GM18858 (cell line): ENCODE measurements at regions not wholly inside any gene's neighbourhood (a gene's known extent, or its start where the extent isn't known, plus 50 kb on each side); places are given as distances from the start of the nearest gene placed in this dataset.

Experiments used
- ATAC-seq: cut with Tn5 transposase; IDR thresholded peaks from one replicate; pipeline ENCODE4 v1.9.1; 2021; ENCODE audit not compliant: unreplicated experiment

DNA sequence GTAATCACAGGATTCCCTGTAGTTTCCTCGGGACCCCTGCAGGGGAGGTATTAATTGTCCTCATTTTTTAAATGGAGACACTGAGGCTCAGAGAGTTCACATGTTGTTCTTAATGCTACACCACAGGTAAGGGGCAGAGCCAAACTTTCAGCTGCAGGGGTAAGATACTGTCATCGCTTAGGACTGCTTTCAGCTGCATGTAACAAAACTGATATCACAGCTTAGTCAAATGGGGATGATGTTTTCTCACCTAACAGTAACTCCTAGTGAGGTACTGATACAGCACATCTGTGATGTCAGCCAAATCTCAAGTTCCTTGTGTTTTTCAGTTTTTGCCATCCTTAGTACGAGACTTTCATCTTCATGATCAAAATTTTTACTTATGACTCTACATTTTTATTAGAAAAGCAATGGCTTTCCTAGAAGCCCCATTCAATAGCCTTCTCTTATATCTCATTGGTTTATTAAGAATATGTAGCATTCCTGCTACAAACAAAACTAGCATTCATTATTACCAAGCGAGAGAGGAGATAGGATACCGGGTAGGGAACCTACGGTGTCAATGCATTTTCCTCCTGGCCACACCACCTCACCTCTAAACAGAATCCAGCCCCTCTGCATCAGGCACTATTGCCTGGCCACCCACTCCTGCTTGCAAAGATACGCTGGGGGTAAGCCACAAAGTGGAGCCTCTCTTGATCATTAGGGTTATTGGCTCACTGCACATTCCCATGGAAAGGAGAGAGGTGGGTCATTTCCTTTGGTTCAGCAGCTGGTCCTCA, 557.5 kb downstream of the CD83 start:
- ATAC-seq = no peak

DNA sequence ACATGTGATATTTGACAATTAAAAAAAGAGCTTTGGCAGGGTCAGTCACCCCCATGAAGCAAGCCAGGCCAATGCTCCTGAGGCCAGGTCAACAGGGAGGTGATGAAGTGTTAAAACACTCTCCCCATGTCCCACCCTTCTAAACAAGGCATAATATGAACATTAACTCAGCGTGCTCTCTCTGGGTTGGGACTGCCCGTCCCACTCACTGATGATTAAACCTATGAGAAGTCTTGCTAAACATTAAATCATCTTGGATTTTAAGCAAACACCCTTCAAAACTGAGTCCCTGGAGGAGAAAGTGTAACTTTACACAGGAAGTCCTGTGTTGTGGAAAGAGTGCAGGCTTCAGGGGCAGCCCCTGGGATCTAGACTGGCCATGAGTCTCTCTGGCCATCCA, 558.5 kb downstream of the CD83 start:
- ATAC-seq = no peak

DNA sequence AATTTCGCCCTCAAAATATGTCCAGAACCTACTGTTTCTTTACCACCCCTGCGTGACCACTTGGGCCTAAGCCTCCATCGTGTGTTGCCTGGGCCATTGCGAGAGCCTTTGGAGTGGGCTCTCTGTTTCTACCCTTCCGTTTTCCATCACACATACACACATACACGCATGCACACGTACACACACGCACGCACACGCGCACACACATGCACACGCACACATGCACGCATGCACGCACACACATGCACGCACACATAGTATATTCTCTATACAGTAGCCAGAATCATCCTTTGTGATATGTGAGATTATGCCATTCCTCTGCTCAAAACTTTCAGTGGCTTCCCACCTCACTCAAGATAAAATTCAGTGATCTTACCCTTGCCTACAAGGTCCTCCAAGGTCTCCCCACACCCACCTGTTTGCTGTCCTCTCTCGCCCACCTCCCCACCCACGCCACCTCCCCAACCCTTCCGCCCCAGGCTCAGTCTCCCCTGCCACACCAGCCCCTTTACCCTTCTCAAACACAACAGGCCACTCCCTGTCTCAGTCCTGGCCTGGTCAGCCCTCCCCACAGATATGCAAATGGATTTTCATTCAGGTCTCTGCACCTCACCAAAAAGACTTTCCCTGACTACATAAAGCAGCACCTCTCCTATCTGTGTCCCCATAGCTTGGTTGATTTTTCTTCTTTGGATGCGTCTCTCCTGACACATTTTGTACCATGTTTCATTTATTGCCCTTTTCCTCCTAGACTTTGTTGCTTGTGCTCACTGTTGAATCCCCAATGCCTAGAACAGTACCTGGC, 559.6 kb downstream of the CD83 start:
- no peak for ATAC-seq

DNA sequence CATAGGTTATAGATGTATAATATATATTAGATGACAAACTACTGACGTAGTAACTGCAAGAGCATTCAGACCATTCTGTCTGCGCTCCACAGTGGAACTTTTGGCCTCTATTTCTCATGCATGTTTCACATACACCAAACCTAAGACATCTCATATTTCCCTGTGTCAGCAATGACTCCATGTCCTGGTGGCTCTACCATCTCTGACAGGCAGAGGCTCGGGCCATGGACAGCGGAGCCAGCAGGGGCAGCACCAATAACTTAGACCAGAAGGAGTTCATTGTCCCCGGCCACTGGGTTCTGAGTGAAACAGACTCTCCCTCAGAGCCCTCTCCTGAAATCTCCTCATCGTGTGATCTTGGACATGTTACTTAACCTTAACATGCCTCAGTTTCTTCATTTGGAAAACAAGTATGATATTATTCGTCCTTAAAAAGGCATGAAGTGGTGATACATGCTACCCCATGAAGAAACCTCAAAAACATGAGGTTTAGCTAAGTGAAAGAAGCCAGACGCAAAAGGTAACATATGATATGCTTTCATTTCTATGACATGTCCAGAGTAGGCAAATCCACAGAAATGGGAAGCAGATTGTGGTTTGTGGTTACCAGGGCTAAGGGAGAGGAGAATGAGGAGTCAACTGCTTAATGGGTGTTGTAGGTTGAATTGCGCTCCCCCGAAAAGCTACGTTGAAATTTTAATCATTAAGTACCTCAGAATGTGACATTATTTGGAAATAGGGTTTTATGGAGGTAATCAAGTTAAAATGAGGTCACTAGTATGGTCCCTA, 564.0 kb upstream of the JARID2 start:
- no peak for ATAC-seq

- no peak for ATAC-seq
Measured at GRCh38 chr6:14682812-14683211, 563.1 kb upstream of the JARID2 start.

GRCh38 chr6:14689639-14690038, 556.2 kb upstream of the JARID2 start:
- ATAC-seq = no peak

DNA sequence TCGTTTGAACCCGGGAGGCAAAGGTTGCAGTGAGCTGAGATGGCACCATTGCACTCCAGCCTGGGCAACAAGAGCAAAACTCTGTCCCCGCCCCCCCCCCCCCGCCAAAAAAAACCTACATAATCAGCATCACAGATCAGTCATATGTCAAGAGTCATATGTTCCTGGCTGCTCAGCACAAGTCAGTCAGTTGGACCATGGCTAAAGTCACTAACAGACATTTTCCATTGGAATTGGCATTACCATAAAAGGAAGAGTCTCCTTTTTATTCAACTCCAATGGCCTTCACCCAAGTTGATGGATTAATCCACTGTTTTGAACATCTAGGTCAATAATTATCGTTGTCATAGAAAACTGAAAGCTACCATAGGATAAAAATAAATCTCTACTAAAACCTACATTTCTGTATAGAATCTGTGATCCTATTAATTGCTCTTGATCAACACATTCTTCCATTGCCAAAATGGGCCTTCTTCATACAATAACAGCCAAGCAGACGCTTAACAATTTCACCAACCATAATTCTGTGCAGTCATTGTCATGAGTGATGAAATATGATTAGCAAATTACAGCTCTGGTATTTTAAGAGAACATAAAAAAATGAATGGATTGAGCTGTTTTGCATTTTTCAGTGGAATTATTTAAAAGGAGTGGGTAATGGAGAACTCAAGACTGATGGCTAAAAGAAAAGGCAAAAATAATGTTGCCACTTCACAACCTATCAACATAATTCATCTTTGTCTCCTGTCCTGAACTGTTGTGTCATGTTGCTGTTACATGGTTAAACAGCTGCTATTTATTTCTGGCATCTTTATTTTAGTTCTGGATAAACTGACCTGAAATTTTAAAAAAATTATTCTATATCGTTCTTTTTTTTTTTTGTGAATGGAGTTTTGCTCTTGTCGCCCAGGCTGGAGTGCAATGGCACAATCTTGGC, 555.5 kb upstream of the JARID2 start:
- no peak for ATAC-seq

GRCh38 chr6:14692208-14692607, 553.7 kb upstream of the JARID2 start:
- ATAC-seq = no peak

- no peak for ATAC-seq
Measured at GRCh38 chr6:14693301-14694192, 552.3 kb upstream of the JARID2 start.

DNA sequence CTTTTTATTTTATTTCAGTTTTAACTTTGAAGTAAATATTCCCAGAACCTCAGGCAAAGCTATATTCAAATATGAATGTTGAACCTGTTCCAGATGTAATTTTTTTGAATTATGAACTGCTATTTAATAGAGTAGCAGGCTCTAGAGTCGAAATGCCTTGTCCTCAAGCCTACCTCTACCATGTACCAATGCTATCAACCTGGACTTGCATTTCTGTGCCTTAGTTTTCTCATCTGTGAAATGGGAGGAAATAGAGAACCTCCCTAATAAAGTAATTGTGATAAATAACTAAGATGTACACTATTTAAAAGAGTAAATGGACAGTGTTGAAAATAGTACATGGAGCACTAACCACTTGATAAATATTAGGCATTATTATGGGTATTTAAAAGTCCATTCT, 551.6 kb upstream of the JARID2 start:
- ATAC-seq = no peak

GRCh38 chr6:14695579-14695978, 550.3 kb upstream of the JARID2 start:
- ATAC-seq = no peak

GRCh38 chr6:14696367-14696766, 549.5 kb upstream of the JARID2 start:
- ATAC-seq = no peak

- ATAC-seq = no peak
Measured at GRCh38 chr6:14697427-14697826, 548.4 kb upstream of the JARID2 start.

- ATAC-seq = no peak
Measured at GRCh38 chr6:14699803-14700601, 545.9 kb upstream of the JARID2 start.

GRCh38 chr6:14701946-14702345, 543.9 kb upstream of the JARID2 start:
- no peak for ATAC-seq

DNA sequence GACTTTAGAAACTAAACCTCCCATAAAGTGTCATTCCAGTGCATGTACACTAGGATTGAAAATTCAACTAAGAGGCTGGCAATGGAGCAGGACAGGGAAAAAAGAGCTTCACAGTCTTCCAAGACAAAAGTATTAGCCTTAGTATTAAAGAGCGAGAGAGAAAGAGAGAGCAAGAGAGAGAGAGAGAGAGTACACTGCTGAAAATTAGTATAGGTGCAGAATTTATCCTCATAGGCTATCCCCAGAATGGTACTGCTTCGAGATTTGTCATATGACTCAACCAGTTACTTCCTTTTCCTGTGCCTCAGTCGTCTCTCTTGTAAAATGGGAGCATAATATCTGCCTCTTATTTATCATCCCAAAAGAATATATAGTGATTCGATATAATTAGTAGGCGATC, 543.2 kb upstream of the JARID2 start:
- no peak for ATAC-seq

DNA sequence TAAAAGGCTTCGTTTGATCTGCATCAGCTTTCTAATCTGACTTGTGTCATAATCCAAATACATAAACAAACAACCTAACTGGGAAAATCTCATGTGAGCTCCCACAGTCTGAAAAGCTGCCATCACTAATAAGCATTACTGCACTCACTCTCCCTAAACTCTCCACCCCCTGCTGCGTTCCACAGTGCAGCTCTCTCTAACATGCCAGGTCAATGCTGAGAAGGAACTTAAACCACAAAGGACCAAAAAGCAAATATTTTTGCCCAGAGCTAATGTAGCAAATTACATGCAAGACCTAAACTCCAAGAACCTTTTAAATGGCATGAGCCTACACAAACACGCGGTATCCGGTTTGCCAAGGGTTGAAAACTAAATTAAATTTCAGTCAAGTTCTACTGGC, 542.3 kb upstream of the JARID2 start:
- ATAC-seq = no peak

DNA sequence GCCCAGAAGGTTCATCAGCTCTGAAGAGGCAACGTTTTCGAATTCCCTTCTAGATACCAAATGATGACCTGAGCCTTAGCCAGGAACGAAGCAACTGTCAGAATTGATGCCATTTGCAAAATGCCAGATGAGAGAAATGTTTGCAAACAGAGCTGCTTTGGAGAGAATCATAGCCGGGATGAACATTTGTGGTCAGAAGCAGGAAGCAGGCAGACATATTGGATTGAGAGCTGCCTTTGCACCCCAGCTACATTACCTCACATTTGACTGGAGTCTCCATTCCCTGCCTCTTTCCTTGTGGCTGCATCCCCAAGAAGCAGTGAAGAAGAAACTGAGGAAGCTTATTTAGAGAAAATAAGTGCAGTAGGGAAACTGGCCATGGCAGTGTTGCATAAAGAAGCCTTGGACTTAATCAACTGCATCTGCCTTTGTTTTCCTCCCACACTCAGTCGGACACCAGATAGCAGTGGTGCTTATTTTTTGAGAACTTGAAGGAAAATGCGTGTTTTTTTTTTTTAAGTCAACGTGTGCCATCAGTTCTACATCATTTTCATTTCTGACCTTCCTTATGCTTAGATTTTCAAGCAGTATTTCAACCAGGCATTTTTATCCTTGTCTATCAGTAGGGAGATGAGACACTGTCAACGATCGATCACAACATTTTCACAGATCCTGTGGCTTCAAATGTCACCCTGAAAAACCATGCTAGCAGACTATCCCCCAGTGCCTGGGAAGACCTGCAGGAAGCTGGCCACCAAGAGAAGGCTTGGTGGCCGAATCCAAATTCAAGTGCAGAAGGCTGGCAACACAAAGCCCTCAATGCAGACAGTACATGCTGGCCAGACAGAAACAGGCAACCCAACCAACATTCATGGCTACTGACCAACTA, 541.2 kb upstream of the JARID2 start:
- no peak for ATAC-seq
